Pancreas (tissue), 10 donors: ENCODE measurements at regions not wholly inside any gene's neighbourhood (a gene's known extent, or its start where the extent isn't known, plus 50 kb on each side); places are given as distances from the start of the nearest gene placed in this dataset.

Source experiments
- ATAC-seq, 4 donors: fragments of 200-7000 bp; cut with Tn5 transposase; one replicate each; pipeline versions ENCODE4 v1.8.0 to v1.9.1; 2020; ENCODE audit warnings: mild to moderate bottlenecking in 4 of 4, moderate library complexity in 4 of 4
- DNase-seq, 6 donors: peaks; one replicate each; pipeline ENCODE4 v3.0.0-alpha.2; 2020
- FAIRE-seq: peaks from 2 replicates; lab custom pipeline; 2012; peaks lifted over from hg19 to GRCh38; lab: Jason Lieb, UNC
- H3K27ac ChIP-seq, 4 donors: fragments of 200-600 bp; sonication (generic); 1 replicate in 3 of 4; 2 replicates in 1 of 4; pipeline versions ENCODE4 v1.5.0 to v1.8.0; 2020
- H3K27me3 ChIP-seq, 4 donors: fragments of 200-600 bp; one replicate each; pipeline ENCODE4 v1.8.0; 2021
- H3K36me3 ChIP-seq, 3 donors: fragments of 200-600 bp; sonication (generic) in 1 of 3; one replicate each; pipeline versions ENCODE4 v1.5.0 to v1.8.0; 2020 to 2021
- H3K4me1 ChIP-seq, 3 donors: fragments of 200-600 bp; one replicate each; pipeline ENCODE4 v1.8.0; 2021
- H3K4me3 ChIP-seq, 4 donors: fragments of 200-600 bp; sonication (generic) in 2 of 4; one replicate each; pipeline versions ENCODE4 v1.5.0 to v1.8.0; 2020 to 2021
- H3K9me3 ChIP-seq, 4 donors: fragments of 200-600 bp; one replicate each; pipeline ENCODE4 v1.8.0; 2021
- WGBS, 2 donors: extraction: QIAGEN DNeasy Blood & Tissue Kit; methylation state at CpG; one replicate each; pipeline ENCODE4 v1.1.7; 2013; 5-methylcytosine and 5-hydroxymethylcytosine counted together
- intact Hi-C, 3 donors: fragments of 100-400 bp; cut with DNase I; formaldehyde crosslinking; loops; one replicate each; pipeline versions ENCODE4 v1.11.1 to v1.14.2; 2022
- TF ChIP-seq, protein P1 (sequence below), 4 donors: fragments of 200-600 bp; sonication (generic) in 3 of 4; IDR thresholded peaks; one replicate each; pipeline versions ENCODE4 v1.5.0 to v1.8.0; 2021; ENCODE audit warnings: antibody characterized with exemption in 4 of 4
- donor health status: healthy with polysubstance abuse.
- donor health status: DM: no; HTN: no; CAD: no; lungs with moderate emphysema.
- donor health status: DM: no; HTN: no; CAD: no.
- donor health status: control.
- donor health status: control.
- donor health status: Bipolar disorder and iron deficiency.
- donor health status: DM: yes; HTN: yes; CAD: no.
- donor health status: DM: no; HTN: no; CAD: no.
- donor health status: DM: no; HTN: no; CAD: no.
- donor health status: DM: yes; HTN: yes; CAD: no.

DNA sequence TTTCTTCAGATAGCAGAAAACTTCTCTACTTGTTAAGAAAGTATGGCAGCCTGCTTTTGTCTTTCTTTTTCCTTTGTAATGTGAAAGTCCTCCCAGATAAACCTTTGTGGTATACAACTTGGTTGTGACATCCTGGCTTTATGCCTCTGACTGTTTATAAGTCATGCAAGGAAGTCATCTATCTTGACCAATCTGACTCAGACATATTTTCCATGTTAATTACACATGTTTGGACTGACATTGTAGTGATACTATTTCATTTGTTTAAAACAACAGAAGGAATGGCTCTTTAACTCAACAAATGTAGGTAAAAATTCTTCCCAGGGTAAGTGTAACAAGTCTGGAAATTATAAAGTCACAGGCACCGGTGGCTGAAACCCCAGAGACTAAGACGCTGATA is 341.6 kb upstream of the MEOX2 start:
- peaks cover 0 to 5% (median 0%) of the 10 kb centered on the region in 4 donors for H3K27me3 ChIP-seq
- no peak overlapping the region for H3K27ac ChIP-seq
- no peaks in the 10 kb centered on the region for H3K9me3 ChIP-seq
- intact Hi-C loops: no loop called here
- 68 to 75% methylated on average over 2 of the region's 2 CpGs for WGBS, 2 donors
- TF ChIP-seq, protein P1, sequence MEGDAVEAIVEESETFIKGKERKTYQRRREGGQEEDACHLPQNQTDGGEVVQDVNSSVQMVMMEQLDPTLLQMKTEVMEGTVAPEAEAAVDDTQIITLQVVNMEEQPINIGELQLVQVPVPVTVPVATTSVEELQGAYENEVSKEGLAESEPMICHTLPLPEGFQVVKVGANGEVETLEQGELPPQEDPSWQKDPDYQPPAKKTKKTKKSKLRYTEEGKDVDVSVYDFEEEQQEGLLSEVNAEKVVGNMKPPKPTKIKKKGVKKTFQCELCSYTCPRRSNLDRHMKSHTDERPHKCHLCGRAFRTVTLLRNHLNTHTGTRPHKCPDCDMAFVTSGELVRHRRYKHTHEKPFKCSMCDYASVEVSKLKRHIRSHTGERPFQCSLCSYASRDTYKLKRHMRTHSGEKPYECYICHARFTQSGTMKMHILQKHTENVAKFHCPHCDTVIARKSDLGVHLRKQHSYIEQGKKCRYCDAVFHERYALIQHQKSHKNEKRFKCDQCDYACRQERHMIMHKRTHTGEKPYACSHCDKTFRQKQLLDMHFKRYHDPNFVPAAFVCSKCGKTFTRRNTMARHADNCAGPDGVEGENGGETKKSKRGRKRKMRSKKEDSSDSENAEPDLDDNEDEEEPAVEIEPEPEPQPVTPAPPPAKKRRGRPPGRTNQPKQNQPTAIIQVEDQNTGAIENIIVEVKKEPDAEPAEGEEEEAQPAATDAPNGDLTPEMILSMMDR (IDR thresholded peaks at IDR 0.05): no peak
- H3K4me1 ChIP-seq: no peaks in the 10 kb centered on the region
- DNase-seq: no peak
- ATAC-seq: no peak
- no peak for FAIRE-seq
- no peak overlapping the region for H3K4me3 ChIP-seq
- no peaks in the 10 kb centered on the region for H3K36me3 ChIP-seq

DNA sequence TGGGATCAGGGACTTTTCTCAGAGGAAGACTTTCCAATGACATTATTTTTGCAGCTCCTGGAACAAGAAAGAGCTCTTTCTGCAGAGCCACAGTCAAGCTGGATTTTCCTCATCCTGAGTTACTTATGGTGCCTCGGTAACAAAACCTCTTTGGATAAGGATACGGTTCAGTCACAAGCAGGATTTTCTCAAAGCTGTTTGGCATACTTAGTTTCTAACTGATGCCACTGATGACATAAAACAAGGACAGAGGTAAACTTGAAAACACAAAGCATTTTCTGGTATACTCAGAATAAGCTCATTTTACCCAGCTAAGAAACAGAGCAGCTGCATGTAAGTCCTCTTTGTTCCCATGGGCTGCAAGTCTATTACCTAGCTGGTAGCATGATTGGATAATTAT is 340.9 kb upstream of the MEOX2 start:
- TF ChIP-seq, protein P1 (IDR thresholded peaks at IDR 0.05): no peak
- FAIRE-seq (no peak), DNase-seq (no peak), ATAC-seq (no peak)
- Histone ChIP-seq H3K27me3 (peaks cover 0 to 5% (median 0%) of the 10 kb centered on the region in 4 donors), H3K4me1 (no peaks in the 10 kb centered on the region), H3K27ac (no peak overlapping the region), H3K36me3 (no peaks in the 10 kb centered on the region), H3K4me3 (no peak overlapping the region), H3K9me3 (no peaks in the 10 kb centered on the region)
- intact Hi-C loops: no loop called here
- 85 to 86% methylated on average over 2 of the region's 2 CpGs for WGBS, 2 donors

DNA sequence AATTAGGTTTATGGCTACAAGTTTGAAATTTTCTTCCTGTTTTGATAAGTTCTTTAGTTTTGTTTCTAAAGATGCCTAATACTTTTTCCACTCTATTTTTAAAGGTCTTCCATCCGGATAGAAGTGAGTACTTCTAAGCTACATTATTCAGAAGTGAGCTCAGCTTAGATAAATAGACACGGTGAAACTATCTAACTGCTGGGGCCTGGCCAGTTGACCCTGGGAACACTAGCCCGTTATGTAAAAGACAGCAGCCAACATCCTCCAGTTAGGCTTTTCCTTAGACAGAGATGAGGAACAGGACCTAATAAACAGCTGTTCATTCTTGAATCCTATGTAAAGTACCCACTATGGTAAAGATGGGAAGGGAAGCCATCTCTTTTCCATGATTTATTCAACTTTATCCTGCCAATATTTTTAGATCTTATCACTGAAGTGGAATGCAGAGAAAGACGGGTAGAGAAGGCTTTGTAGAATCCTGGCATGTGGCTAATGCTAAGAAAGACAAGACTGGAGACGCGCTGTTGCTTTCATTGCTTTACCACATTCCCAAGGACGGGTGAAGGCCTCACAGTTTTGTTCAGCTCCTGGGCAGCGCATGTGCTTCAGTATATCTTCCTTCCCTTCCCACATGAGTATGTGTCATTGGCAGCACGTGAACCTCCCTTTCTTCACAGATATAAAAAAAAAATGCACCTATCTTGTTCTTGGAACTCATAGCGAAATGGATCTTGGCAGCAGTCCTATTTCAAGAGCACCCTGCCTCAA is 340.0 kb upstream of the MEOX2 start:
- ATAC-seq (no peak), DNase-seq (no peak), FAIRE-seq (no peak)
- TF ChIP-seq, protein P1 (IDR thresholded peaks at IDR 0.05): no peak
- whole genome bisulfite sequencing, 2 donors: 64 to 71% methylated on average over 10 of the region's 10 CpGs
- H3K9me3 ChIP-seq: no peaks in the 10 kb centered on the region
- no peak overlapping the region for H3K4me3 ChIP-seq
- intact Hi-C loops: no loop called here
- H3K27me3 ChIP-seq: peaks cover 0 to 5% (median 0%) of the 10 kb centered on the region in 4 donors
- no peak overlapping the region for H3K27ac ChIP-seq
- H3K4me1 ChIP-seq: no peaks in the 10 kb centered on the region
- H3K36me3 ChIP-seq: no peaks in the 10 kb centered on the region

DNA sequence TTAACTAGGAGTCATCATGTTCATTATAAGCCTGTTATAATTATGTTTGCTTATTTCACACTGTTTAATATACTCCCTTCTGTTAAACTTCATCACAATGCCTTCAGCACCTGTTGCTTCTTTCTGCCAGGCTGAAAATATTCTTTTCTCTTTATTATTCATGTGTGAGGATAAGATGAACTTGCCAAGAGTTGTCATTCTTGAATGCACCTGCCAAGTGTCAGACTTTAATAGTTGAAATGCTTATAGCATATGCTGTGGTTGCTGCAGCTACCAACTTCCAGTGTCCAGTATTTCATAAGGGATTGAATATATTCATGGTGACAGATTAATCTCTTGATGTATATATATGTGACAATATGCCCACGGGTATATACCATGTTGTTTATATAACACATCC is 339.2 kb upstream of the MEOX2 start:
- FAIRE-seq: no peak
- Histone ChIP-seq H3K4me3 (no peak overlapping the region), H3K4me1 (no peaks in the 10 kb centered on the region), H3K27ac (no peak overlapping the region), H3K9me3 (no peaks in the 10 kb centered on the region), H3K27me3 (no peaks in the 10 kb centered on the region), H3K36me3 (no peaks in the 10 kb centered on the region)
- no peak for DNase-seq
- TF ChIP-seq, protein P1 (IDR thresholded peaks at IDR 0.05): no peak
- ATAC-seq: no peak
- intact Hi-C loops: no loop called here
- 47 to 68% methylated on average over 1 of the region's 1 CpG for WGBS, 2 donors

DNA sequence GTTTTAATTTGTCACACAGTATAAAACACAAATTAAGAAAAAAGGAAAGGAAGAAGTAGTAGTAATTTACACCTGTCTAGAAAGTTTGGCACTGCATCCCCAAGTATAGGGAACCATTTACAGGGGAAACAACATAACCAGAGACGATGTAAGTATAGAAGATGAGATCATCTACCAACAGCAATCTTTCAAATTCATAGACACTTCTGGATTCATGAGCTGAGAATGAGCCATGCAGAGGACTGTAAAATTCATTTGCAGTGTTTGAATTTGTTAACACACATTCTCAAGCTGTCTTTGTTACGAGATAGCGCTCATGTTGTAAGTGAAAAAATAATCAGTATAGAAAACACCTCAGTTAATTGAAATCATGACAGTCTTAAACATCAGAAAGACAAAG is 337.0 kb upstream of the MEOX2 start:
- ATAC-seq (no peak), DNase-seq (no peak), FAIRE-seq (no peak)
- Histone ChIP-seq H3K27me3 (no peaks in the 10 kb centered on the region), H3K4me3 (no peak overlapping the region), H3K9me3 (no peaks in the 10 kb centered on the region), H3K36me3 (no peaks in the 10 kb centered on the region), H3K27ac (no peak overlapping the region), H3K4me1 (no peaks in the 10 kb centered on the region)
- intact Hi-C loops: no loop called here
- TF ChIP-seq, protein P1 (IDR thresholded peaks at IDR 0.05): no peak
- 73 to 79% methylated on average over 3 of the region's 3 CpGs for WGBS, 2 donors
